SK-N-SH treated with all-trans-retinoic acid at 6 μM for 48 hours (cell line): ENCODE measurements at regions not wholly inside any gene's neighbourhood (a gene's known extent, or its start where the extent isn't known, plus 50 kb on each side); places are given as distances from the start of the nearest gene placed in this dataset.

Experiments used
- ATAC-seq: fragments of 200-7000 bp; cut with Tn5 transposase; 3 replicates; pipeline ENCODE4 v1.9.1; 2020; ENCODE audit warnings: mild to moderate bottlenecking, moderate library complexity
- ARNTL ChIP-seq: fragments of 450-650 bp; formaldehyde crosslinking; IDR thresholded peaks from 2 replicates; pipeline ENCODE4 v1.5.0; 2020; ENCODE audit warnings: low read depth, mild to moderate bottlenecking, moderate library complexity, borderline replicate concordance
- BACH2 ChIP-seq: fragments of 250-450 bp; sonication (Bioruptor Pico); IDR thresholded peaks from 2 replicates; pipeline ENCODE4 v1.9.0; 2021; ENCODE audit warnings: mild to moderate bottlenecking, borderline replicate concordance
- CREB5 ChIP-seq: fragments of 250-450 bp; sonication (Bioruptor Pico); IDR thresholded peaks from 2 replicates; pipeline ENCODE4 v1.5.1; 2020; ENCODE audit warnings: low read depth, mild to moderate bottlenecking, moderate library complexity
- CSDC2 ChIP-seq: fragments of 250-450 bp; sonication (Bioruptor Pico); IDR thresholded peaks from 2 replicates; pipeline ENCODE4 v1.5.0; 2020; ENCODE audit warnings: mild to moderate bottlenecking, moderate library complexity
- CSRNP3 ChIP-seq: fragments of 250-450 bp; sonication (Bioruptor Pico); IDR thresholded peaks from 2 replicates; pipeline ENCODE4 v1.5.1; 2021; ENCODE audit warnings: mild to moderate bottlenecking, moderate library complexity
- ESRRG ChIP-seq: fragments of 250-450 bp; sonication (Bioruptor Pico); IDR thresholded peaks from 2 replicates; pipeline ENCODE4 v1.6.1; 2021; ENCODE audit warnings: mild to moderate bottlenecking
- GLIS3 ChIP-seq: fragments of 250-450 bp; sonication (Bioruptor Pico); IDR thresholded peaks from 2 replicates; pipeline ENCODE4 v1.5.0; 2020; ENCODE audit warnings: mild to moderate bottlenecking, moderate library complexity
- ISL1 ChIP-seq: fragments of 250-450 bp; sonication (Bioruptor Pico); IDR thresholded peaks from 2 replicates; pipeline ENCODE4 v2.1.2; 2022; ENCODE audit warnings: mild to moderate bottlenecking, moderate library complexity
- PATZ1 ChIP-seq: fragments of 250-450 bp; sonication (Bioruptor Pico); IDR thresholded peaks from 2 replicates; pipeline ENCODE4 v1.8.0; 2020; ENCODE audit warnings: mild to moderate bottlenecking, moderate library complexity, borderline replicate concordance
- POU6F1 ChIP-seq: fragments of 250-450 bp; sonication (Bioruptor Pico); IDR thresholded peaks from 2 replicates; pipeline ENCODE4 v1.8.0; 2021; ENCODE audit warnings: low read depth, mild to moderate bottlenecking, moderate library complexity, borderline replicate concordance
- RARB ChIP-seq: fragments of 250-450 bp; sonication (Bioruptor Pico); IDR thresholded peaks from 2 replicates; pipeline ENCODE4 v1.8.0; 2021; ENCODE audit warnings: mild to moderate bottlenecking, moderate library complexity
- SNAI2 ChIP-seq: fragments of 250-450 bp; sonication (Bioruptor Pico); IDR thresholded peaks from 2 replicates; pipeline ENCODE4 v1.5.0; 2020; ENCODE audit warnings: mild to moderate bottlenecking, moderate library complexity
- TCF4 ChIP-seq: fragments of 250-450 bp; sonication (Bioruptor Pico); IDR thresholded peaks from 2 replicates; pipeline ENCODE4 v1.8.0; 2021; ENCODE audit warnings: mild to moderate bottlenecking, moderate library complexity, borderline replicate concordance
- TOX ChIP-seq: fragments of 250-450 bp; sonication (Bioruptor Pico); IDR thresholded peaks from 2 replicates; pipeline ENCODE4 v1.8.0; 2021; ENCODE audit warnings: mild to moderate bottlenecking, moderate library complexity, borderline replicate concordance
- ZC3H10 ChIP-seq: fragments of 250-450 bp; sonication (Bioruptor Pico); IDR thresholded peaks from 2 replicates; pipeline ENCODE4 v1.5.1; 2021; ENCODE audit warnings: mild to moderate bottlenecking, moderate library complexity
- ZFP30 ChIP-seq: fragments of 450-650 bp; formaldehyde crosslinking; IDR thresholded peaks from 2 replicates; pipeline ENCODE4 v1.5.0; 2022; ENCODE audit warnings: mild to moderate bottlenecking, moderate library complexity
- ZNF565 ChIP-seq: fragments of 450-650 bp; formaldehyde crosslinking; conservative IDR thresholded peaks from 2 replicates; pipeline ENCODE4 v1.5.0; 2020; ENCODE audit warnings: low read depth, mild to moderate bottlenecking, moderate library complexity
- ZNF70 ChIP-seq: fragments of 450-650 bp; formaldehyde crosslinking; IDR thresholded peaks from 2 replicates; pipeline ENCODE4 v1.5.0; 2020; ENCODE audit warnings: mild to moderate bottlenecking, moderate library complexity
- ZNF8 ChIP-seq: fragments of 450-650 bp; formaldehyde crosslinking; IDR thresholded peaks from 2 replicates; pipeline ENCODE4 v1.5.0; 2020; ENCODE audit warnings: mild to moderate bottlenecking, moderate library complexity

- no peak for TF ChIP-seq CSRNP3 (CRISPR knock-in tag)
Observed at GRCh38 chr2:217392930-217393584, 533.2 kb upstream of the TNP1 start (continued).

GRCh38 chr2:217387776-217388387 lies 528.0 kb upstream of the TNP1 start:
- no peak; the same call in 2 of the 3 replicates for ATAC-seq
- TF ChIP-seq GLIS3 (CRISPR knock-in tag) (no peak), PATZ1 (no peak), BACH2 (CRISPR knock-in tag) (no peak), ZFP30 (CRISPR knock-in tag) (no peak), POU6F1 (no peak), CREB5 (CRISPR knock-in tag) (no peak), ESRRG (no peak)

- ATAC-seq, result no peak
- TF ChIP-seq CSRNP3 (CRISPR knock-in tag) (no peak), POU6F1 (no peak), ZNF8 (no peak), RARB (CRISPR knock-in tag) (no peak), ZC3H10 (CRISPR knock-in tag) (no peak), PATZ1 (no peak), ISL1 (no peak), ZFP30 (CRISPR knock-in tag) (no peak), ZNF70 (CRISPR knock-in tag) (no peak), TCF4 (CRISPR knock-in tag) (no peak), BACH2 (CRISPR knock-in tag) (no peak), ZNF565 (no peak), SNAI2 (CRISPR knock-in tag) (no peak), ARNTL (CRISPR knock-in tag) (no peak), TOX (no peak), CSDC2 (CRISPR knock-in tag) (no peak)
- TF ChIP-seq, all 23 proteins: peak for 0
Observed at GRCh38 chr2:217386041-217386440, 526.2 kb upstream of the TNP1 start.
